LNCAP (cell line): ENCODE measurements at regions not wholly inside any gene's neighbourhood (a gene's known extent, or its start where the extent isn't known, plus 50 kb on each side); places are given as distances from the start of the nearest gene placed in this dataset.

Experiments used
- CTCF ChIP-seq: fragments of 450-650 bp; IDR thresholded peaks from 2 replicates; pipeline ENCODE4 v1.5.1; 2017; ENCODE audit warnings: mild to moderate bottlenecking

- no peak for TF ChIP-seq CTCF
Measured at GRCh38 chr2:34353509-34354113, 754.5 kb upstream of the FAM98A start.

GRCh38 chr2:34349527-34349926, 750.4 kb upstream of the FAM98A start:
- TF ChIP-seq CTCF = no peak

- no peak for TF ChIP-seq CTCF
Measured at GRCh38 chr2:34345030-34345429, 745.9 kb upstream of the FAM98A start.

- no peak for TF ChIP-seq CTCF
Measured at GRCh38 chr2:34340307-34340706, 741.2 kb upstream of the FAM98A start.

GRCh38 chr2:34337735-34338134, 738.6 kb upstream of the FAM98A start:
- TF ChIP-seq CTCF = no peak

- TF ChIP-seq CTCF = no peak
Measured at GRCh38 chr2:34332813-34333212, 733.7 kb upstream of the FAM98A start.

GRCh38 chr2:34320056-34320455, 721.0 kb upstream of the FAM98A start:
- TF ChIP-seq CTCF = no peak

- no peak for TF ChIP-seq CTCF
Measured at GRCh38 chr2:34317797-34318196, 718.7 kb upstream of the FAM98A start.
